ENCODE measurements at regions not wholly inside any gene's neighbourhood (a gene's known extent, or its start where the extent isn't known, plus 50 kb on each side); places are given as distances from the start of the nearest gene placed in this dataset.

- Histone ChIP-seq H3K9ac (ENCODE audit: low read depth in 1 of 2, low read length in 2 of 2) (no peak overlapping the region), H3K36me3 (ENCODE audit: control insufficient read depth in 4 of 4, insufficient read depth in 3 of 4, low read depth in 1 of 4, low read length in 3 of 4) (no peaks in the 10 kb centered on the region), H3K27me3 (ENCODE audit: control insufficient read depth in 4 of 4, insufficient read depth in 4 of 4, low read length in 3 of 4) (no peaks in the 10 kb centered on the region), H3K9me3 (ENCODE audit: control insufficient read depth in 4 of 4, low read length in 3 of 4) (peaks cover 0 to 1% (median 0%) of the 10 kb centered on the region in 4 donors), H3K4me3 (ENCODE audit: low read depth in 1 of 3, low read length in 3 of 3) (no peak overlapping the region), H3K27ac (ENCODE audit: low read depth in 1 of 2, low read length in 2 of 2) (no peak overlapping the region), H3K4me1 (ENCODE audit: control insufficient read depth in 4 of 4, insufficient read depth in 4 of 4, low read length in 3 of 4) (peaks cover 0 to 2% (median under 1%) of the 10 kb centered on the region in 4 donors)
- DNase-seq (ENCODE audit: low spot score), result no peak
- TF ChIP-seq JUND (IDR thresholded peaks at IDR 0.05), result peak; percentile 18 to 49
- TF ChIP-seq ATF3 (IDR thresholded peaks at IDR 0.05), result no peak
- TF ChIP-seq NR2F2 (IDR thresholded peaks at IDR 0.05), result no peak
- peak; percentile 85 to 89 for TF ChIP-seq HNF4A (conservative IDR thresholded peaks at IDR 0.05)
- peak; percentile 72 for TF ChIP-seq YY1 (IDR thresholded peaks at IDR 0.05)
- peak in 1 of 2 donors; percentile 58 for TF ChIP-seq RXRA (IDR thresholded peaks at IDR 0.05)
- TF ChIP-seq MAX (IDR thresholded peaks at IDR 0.05), result no peak
- TF ChIP-seq SP1 (IDR thresholded peaks at IDR 0.05), result peak; percentile 89
- TF ChIP-seq ZBTB33 (IDR thresholded peaks at IDR 0.05), result peak; percentile 43
- TF ChIP-seq REST (IDR thresholded peaks at IDR 0.05), result peak; percentile 38
- no peak for TF ChIP-seq FOXA2 (IDR thresholded peaks at IDR 0.05)
- no peak for TF ChIP-seq EGR1 (IDR thresholded peaks at IDR 0.05; ENCODE audit: low read depth in 2 of 2)
- TF ChIP-seq GABPA (IDR thresholded peaks at IDR 0.05 in 1 of 2, conservative IDR thresholded peaks at IDR 0.05 in 1 of 2), result no peak
- TF ChIP-seq FOXA1 (IDR thresholded peaks at IDR 0.05), result no peak
- no peak for TF ChIP-seq TAF1 (conservative IDR thresholded peaks at IDR 0.05)
- peak; percentile 71 for TF ChIP-seq HNF4G (IDR thresholded peaks at IDR 0.05)
- no peak for TF ChIP-seq RAD21 (IDR thresholded peaks at IDR 0.05)
- no peak for TF ChIP-seq CTCF (IDR thresholded peaks at IDR 0.05; ENCODE audit: low read depth, low read length, missing input control)
These were observed 186.5 kb downstream of the OSTF1 start for GRCh38 chr9:75274781-75275180.

Measured in liver (tissue), 7 donors.